CD4-positive, alpha-beta T cell treated with Interleukin-4 for 4 hours (primary cell): ENCODE measurements at regions not wholly inside any gene's neighbourhood (a gene's known extent, or its start where the extent isn't known, plus 50 kb on each side); places are given as distances from the start of the nearest gene placed in this dataset.
"Not testable (repeated sequence)": the region's sequence is repeated elsewhere in the genome, so short reads cannot be mapped to it uniquely, and the experiment has no call there.

Experiments
- DNase-seq: peaks from one replicate; pipeline ENCODE4 v3.0.0-alpha.2; 2020

- not testable (repeated sequence) for DNase-seq
Observed at GRCh38 chr6:85356743-85357142, 93.1 kb upstream of the NT5E start.

GRCh38 chr6:85355816-85356215 is 94.1 kb upstream of the NT5E start:
- DNase-seq = no peak

- peak; percentile 46 for DNase-seq
Observed at GRCh38 chr6:85354761-85355618, 94.9 kb upstream of the NT5E start.

DNA sequence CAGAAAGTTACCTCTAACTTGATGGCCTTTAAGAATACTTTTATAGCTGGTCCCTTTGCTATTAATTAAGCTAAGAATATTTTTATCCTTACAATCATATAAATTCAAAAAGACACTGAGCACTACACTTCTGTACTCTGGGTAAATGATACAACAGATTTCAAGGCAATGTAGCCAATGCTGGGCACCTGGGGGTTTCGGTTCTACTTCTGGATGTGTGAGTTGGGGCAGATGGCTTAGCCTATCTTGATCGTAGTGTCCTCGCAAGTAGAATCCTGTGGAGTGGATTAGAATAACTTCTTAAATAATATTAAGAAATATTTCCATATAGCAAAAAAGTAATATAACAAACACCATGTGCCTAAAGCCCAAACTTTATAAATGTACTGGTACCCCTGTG is 96.9 kb upstream of the NT5E start:
- no peak for DNase-seq

DNA sequence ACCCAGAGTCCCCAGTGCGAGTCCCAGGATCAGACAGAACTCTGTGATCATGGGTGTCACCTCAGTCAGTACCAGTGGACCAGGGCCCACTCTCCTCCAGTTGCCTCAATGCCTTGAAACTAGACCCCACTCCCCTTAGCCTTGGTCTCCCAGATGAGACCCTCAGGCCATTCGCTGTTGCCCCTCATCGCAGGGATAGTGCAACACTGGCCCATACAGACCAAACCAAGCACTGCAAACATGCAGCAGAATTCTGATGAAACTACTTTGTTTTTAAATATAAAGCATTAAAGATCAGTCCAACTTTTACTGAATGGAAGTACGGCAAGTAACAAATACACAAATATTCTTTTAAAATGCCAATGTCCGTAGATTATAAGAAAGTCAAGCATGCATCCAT is 101.2 kb upstream of the NT5E start:
- DNase-seq = no peak

- DNase-seq = no peak
Observed at GRCh38 chr6:85347812-85348211, 102.1 kb upstream of the NT5E start.

DNA sequence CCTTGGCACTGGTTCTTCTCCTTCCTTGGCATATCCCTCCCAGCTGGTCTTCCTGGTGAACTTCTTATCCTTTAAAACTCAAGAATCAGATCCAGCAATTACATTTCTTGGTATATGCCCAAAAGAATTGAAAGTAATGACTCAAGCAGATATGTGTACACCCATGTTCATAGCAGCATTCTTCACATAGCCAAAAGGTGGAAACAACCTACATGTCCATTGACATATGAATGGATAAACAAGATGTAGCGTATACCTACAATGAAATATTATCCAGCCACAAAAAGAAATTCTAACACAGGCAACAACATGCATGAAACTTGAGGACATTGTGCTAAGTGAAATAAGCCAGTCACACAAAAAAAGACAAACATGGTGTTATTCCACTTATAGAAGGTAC is 103.7 kb upstream of the NT5E start:
- no peak for DNase-seq

DNA sequence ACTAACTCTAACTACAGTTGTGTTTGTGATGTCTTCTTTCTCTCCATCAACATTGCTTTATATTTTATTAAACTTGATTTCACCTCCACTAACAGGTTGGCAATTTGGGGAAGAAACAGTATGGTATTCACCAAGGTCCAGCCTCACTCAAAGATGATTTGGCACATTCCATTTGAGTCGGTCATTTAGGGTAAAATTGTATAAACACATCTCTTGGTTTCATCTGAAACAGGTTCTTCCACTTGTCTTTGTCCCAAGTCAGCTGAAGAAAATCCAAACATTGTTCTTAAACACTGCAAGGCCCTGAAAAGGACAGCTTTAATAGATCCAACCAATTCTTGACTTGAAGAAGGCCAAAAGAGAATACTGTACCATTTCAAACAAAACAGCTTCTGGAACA is 104.9 kb upstream of the NT5E start:
- no peak for DNase-seq

DNA sequence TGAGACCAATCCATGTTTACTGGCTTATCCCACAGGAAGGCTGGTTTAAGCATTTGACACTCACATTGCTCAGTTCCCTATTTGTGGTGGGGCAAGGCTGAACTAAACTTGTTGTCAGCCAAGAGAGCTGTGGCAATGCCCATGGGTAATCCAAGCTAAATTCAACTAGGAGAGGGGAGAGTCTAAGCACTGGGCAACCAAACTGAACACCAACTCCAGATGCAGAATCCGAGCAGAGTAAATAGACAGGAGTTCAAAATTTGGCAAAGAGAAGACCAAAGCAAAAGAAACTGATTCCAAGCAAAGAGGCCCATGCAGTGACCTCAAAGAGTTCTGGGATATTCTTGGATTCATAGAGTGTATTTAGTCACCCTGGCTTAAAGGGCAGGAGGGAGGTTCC is 106.5 kb upstream of the NT5E start:
- no peak for DNase-seq

DNA sequence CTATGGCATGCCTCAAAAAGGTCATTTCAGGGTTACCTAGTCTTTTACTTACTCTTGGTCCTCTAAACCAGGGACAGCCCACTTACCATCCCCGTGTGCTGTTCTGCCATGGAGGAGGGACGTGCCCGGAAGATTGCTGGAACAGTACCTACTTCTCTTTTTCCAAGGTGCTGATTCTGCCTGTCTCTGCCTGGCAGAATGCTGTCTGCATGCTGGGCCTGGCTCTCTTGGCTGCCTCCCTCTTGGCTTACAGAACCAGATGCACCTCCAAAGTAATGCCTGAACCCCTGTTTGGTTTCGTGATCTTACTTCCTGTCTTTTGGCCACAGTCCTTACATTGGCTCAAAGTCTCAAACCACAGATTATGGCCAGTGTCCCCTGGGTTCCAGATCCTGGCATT is 120.7 kb upstream of the NT5E start:
- no peak for DNase-seq

GRCh38 chr6:85325811-85326210 is 124.1 kb upstream of the NT5E start:
- not testable (repeated sequence) for DNase-seq

- DNase-seq = peak; percentile 48
Observed at GRCh38 chr6:85323435-85324040, 126.3 kb upstream of the NT5E start.

- no peak for DNase-seq
Observed at GRCh38 chr6:85322446-85323105, 127.3 kb upstream of the NT5E start.

- no peak for DNase-seq
Observed at GRCh38 chr6:85321906-85322305, 128.0 kb upstream of the NT5E start.

GRCh38 chr6:85314586-85314985 is 135.3 kb upstream of the NT5E start:
- no peak for DNase-seq

DNA sequence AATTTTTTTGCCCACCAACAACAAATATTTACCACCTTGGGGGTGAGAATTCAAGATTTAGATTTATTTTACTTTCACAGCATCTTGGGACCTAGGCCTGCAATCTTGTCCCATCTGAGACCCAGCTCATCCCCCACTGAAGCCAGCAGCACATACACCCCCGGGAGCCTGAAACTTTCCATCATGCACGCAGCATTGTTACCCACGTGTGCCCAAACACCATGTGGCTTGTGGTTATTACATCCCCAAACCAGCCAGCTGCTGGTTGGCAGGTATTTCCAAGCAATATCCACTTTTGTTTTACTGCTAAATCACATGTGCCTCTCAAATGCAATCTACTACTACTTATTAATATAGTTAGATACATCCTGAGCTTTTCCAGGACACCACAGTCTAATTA is 149.3 kb upstream of the NT5E start:
- no peak for DNase-seq

GRCh38 chr6:85298553-85298952 is 151.3 kb upstream of the NT5E start:
- no peak for DNase-seq

DNA sequence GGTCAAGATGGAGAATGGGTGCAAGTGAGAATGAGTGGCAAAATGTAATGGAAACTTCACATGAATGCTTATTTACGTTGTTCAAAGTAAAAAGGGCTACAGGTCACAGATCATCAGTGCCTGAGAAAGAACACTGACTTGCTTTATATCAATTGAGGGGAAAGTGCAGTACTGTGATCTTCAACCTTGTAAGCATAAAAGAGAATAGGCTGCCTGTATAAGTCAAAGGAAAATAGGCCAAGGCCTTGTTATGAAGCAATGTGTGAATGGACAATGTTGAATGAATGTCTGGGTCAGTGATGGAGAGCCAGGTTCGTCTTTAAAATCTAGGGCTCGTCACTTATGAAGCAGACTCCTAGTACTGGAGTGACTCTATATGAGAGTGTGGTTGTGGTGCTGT is 158.6 kb upstream of the NT5E start:
- no peak for DNase-seq

DNA sequence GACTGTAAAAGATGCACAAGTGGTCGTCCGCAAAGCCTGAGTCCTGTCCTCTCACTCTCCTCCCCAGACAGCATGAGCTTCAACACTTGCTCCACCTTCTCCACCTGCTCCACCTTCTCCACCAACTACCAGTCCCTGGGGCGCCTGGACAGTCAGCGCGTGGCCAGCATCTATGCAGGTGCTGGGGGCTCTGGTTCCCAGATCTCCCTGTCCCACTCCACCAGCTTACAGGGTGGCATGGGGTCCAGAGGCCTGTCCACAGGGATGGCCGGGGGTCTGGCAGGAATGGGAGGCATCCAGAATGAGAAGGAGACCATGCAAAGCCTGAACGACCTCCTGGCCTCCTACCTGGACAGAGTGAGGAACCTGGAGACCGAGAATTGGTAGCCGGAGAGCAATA is 162.2 kb upstream of the NT5E start:
- DNase-seq = no peak

- DNase-seq = no peak
Observed at GRCh38 chr6:85287158-85287557, 162.7 kb upstream of the NT5E start.

DNA sequence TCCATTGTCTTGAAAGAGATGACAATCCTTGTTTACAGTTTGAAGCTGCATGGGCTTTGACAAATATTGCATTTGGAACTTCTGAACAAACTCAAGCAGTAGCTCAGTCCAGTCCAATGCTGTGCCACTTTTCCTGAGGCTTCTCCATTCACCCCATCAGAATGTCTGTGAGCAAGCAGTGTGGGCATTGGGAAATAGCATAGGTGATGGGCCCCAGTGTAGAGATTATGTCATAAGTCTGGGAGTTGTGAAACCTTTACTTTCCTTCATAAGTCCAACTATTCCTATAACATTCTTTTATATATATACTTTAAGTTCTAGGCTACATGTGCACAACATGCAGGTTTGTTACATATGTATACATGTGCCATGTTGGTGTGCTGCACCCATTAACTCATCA is 163.4 kb upstream of the NT5E start:
- DNase-seq = not testable (repeated sequence)

- DNase-seq = no peak
Observed at GRCh38 chr6:85285934-85286333, 163.9 kb upstream of the NT5E start.

DNA sequence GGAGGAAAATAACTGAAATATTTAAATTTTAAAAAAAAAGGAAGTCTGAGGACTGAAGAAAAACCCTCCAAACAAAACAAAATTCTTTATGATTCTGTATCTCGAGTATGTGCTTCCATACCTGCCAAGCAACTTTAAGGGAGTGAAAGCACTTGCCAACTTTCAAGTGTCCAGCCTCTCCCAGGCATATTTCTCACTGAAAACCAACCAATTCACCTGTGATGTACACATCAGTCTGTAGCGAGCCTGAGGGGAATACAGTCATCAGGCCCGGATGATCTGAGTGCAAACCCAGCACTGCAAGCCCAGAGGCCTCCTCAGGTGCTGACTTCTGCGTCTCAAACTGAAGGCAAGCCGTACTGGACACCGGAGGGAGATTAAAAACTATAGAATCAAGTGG is 164.8 kb upstream of the NT5E start:
- no peak for DNase-seq

- no peak for DNase-seq
Observed at GRCh38 chr6:85283436-85283835, 166.4 kb upstream of the NT5E start.
